NT2/D1 (cell line): ENCODE measurements at regions not wholly inside any gene's neighbourhood (a gene's known extent, or its start where the extent isn't known, plus 50 kb on each side); places are given as distances from the start of the nearest gene placed in this dataset.

Source experiments
- SUZ12 ChIP-seq: IDR thresholded peaks from 2 replicates; pipeline ENCODE4 v1.6.1; 2011; ENCODE audit not compliant: insufficient read length, insufficient read depth; ENCODE audit errors: extremely low read depth
- YY1 ChIP-seq: IDR thresholded peaks from 2 replicates; pipeline ENCODE4 v1.6.1; 2011; ENCODE audit not compliant: insufficient read length, insufficient read depth
- ZNF274 ChIP-seq: IDR thresholded peaks from 2 replicates; pipeline ENCODE4 v1.6.1; 2011; ENCODE audit warnings: mild to moderate bottlenecking, low read depth, low read length

- TF ChIP-seq ZNF274 (no peak), YY1 (no peak), SUZ12 (no peak)
Measured at GRCh38 chr13:31042049-31042448, 109.6 kb downstream of the TEX26 start.
